Endodermal cell (in vitro differentiated cells): ENCODE measurements at regions not wholly inside any gene's neighbourhood (a gene's known extent, or its start where the extent isn't known, plus 50 kb on each side); places are given as distances from the start of the nearest gene placed in this dataset.
"Not testable (repeated sequence)": the region's sequence is repeated elsewhere in the genome, so short reads cannot be mapped to it uniquely, and the experiment has no call there.

ENCODE experiments used
- DNase-seq: peaks from one replicate; pipeline ENCODE4 v3.0.0-alpha.2; 2017
- H3K27ac ChIP-seq: 2 replicates; pipeline ENCODE4 v1.5.1; 2013; ENCODE audit warnings: mild to moderate bottlenecking, low read depth, low read length, moderate library complexity
- H3K27me3 ChIP-seq: 2 replicates; pipeline ENCODE4 v1.6.1; 2013; ENCODE audit warnings: mild to moderate bottlenecking, low read length, moderate library complexity; ENCODE audit not compliant: insufficient read depth, control insufficient read depth, poor library complexity, severe bottlenecking
- H3K36me3 ChIP-seq: 2 replicates; pipeline ENCODE4 v1.7.0; 2013; ENCODE audit warnings: mild to moderate bottlenecking, low read length, moderate library complexity; ENCODE audit not compliant: control insufficient read depth, insufficient read depth
- H3K4me1 ChIP-seq: one replicate; pipeline ENCODE4 v1.7.0; 2013; ENCODE audit warnings: low read length; ENCODE audit not compliant: control insufficient read depth, insufficient read depth
- H3K4me3 ChIP-seq: 2 replicates; pipeline ENCODE4 v1.5.1; 2013; ENCODE audit warnings: mild to moderate bottlenecking, low read length, moderate library complexity
- H3K9ac ChIP-seq: 2 replicates; pipeline ENCODE4 v1.6.1; 2013; ENCODE audit warnings: mild to moderate bottlenecking, low read length, moderate library complexity; ENCODE audit not compliant: poor library complexity, severe bottlenecking; ENCODE audit errors: extremely low read depth
- H3K9me3 ChIP-seq: 2 replicates; pipeline ENCODE4 v1.6.1; 2013; ENCODE audit warnings: mild to moderate bottlenecking, low read length, moderate library complexity; ENCODE audit not compliant: control insufficient read depth
- H3K27ac Mint-ChIP-seq: 2 replicates; pipeline ENCODE4 v1.8.0; 2020; ENCODE audit warnings: mixed read lengths
- H3K27me3 Mint-ChIP-seq: 2 replicates; pipeline ENCODE4 v1.8.0; 2021; ENCODE audit warnings: mild to moderate bottlenecking, mixed read lengths; ENCODE audit not compliant: insufficient read depth
- H3K36me3 Mint-ChIP-seq: 2 replicates; pipeline ENCODE4 v1.8.0; 2020; ENCODE audit warnings: low read depth, mixed read lengths
- H3K4me1 Mint-ChIP-seq: 2 replicates; pipeline ENCODE4 v1.8.0; 2020; ENCODE audit warnings: mixed read lengths
- H3K4me3 Mint-ChIP-seq: 2 replicates; pipeline ENCODE4 v1.8.0; 2020; ENCODE audit warnings: mild to moderate bottlenecking, moderate library complexity, mixed read lengths
- H3K9me3 Mint-ChIP-seq: 2 replicates; pipeline ENCODE4 v1.8.0; 2020; ENCODE audit warnings: mild to moderate bottlenecking, mixed read lengths
- WGBS, 2 experiments: methylation state at CpG; one replicate each; pipeline versions ENCODE4 v1.1.5 to v1.1.7; 2013; ENCODE audit warnings: missing lambda C conversion rate in 2 of 2, mixed read lengths in 1 of 2; ENCODE audit not compliant: insufficient coverage in 1 of 2, insufficient read length in 1 of 2; 5-methylcytosine and 5-hydroxymethylcytosine counted together
- TF ChIP-seq, protein P1 (sequence below): fragments of 200-600 bp; sonication (generic); conservative IDR thresholded peaks from 2 replicates; pipeline ENCODE4 v1.5.0; 2021; ENCODE audit warnings: antibody characterized with exemption, mild to moderate bottlenecking

DNA sequence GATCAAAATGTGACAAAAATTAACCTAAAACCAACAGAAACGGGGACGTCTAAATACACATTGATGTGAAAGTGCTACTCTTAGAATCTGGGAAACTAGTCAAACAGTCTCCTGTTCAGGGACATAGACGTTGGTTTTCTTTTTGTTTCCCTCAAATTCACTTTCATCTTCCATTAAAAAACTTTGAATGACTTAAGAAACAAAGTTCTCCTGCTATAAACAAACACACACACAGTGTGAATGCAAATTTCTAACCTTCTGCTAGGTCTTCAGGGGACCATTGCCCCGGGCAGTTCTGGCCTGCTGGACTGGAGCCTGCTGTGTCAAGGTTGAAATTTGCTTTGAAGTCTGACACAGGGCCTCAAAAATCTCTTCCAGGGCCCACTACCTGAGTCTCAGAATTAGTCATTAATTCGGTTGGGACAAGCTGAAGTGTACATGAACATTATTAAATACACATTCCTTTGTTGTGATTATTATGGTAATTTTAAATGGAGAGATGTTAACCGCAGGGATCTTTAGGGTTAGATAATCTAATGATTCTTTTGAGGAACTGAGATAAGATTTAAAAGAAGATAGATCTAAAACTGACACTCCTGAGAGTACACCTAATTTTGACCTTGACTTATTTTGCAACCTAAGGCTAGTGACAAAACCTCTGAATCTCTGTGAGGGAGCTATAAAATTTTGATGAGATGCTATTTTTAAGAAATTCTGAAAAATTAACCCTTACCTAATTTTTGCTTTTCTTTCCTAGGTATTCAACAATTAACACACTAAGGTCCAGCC, 1260.4 kb downstream of the ROBO1 start:
- H3K27ac Mint-ChIP-seq, result no peak overlapping the region
- TF ChIP-seq, protein P1, sequence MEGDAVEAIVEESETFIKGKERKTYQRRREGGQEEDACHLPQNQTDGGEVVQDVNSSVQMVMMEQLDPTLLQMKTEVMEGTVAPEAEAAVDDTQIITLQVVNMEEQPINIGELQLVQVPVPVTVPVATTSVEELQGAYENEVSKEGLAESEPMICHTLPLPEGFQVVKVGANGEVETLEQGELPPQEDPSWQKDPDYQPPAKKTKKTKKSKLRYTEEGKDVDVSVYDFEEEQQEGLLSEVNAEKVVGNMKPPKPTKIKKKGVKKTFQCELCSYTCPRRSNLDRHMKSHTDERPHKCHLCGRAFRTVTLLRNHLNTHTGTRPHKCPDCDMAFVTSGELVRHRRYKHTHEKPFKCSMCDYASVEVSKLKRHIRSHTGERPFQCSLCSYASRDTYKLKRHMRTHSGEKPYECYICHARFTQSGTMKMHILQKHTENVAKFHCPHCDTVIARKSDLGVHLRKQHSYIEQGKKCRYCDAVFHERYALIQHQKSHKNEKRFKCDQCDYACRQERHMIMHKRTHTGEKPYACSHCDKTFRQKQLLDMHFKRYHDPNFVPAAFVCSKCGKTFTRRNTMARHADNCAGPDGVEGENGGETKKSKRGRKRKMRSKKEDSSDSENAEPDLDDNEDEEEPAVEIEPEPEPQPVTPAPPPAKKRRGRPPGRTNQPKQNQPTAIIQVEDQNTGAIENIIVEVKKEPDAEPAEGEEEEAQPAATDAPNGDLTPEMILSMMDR, result no peak
- no peak overlapping the region for H3K4me3 Mint-ChIP-seq
- Histone ChIP-seq H3K4me3 (no peak overlapping the region), H3K9ac (no peak overlapping the region), H3K27me3 (no peaks in the 10 kb centered on the region), H3K4me1 (no peaks in the 10 kb centered on the region), H3K9me3 (no peaks in the 10 kb centered on the region), H3K27ac (no peak overlapping the region), H3K36me3 (no peaks in the 10 kb centered on the region)
- H3K36me3 Mint-ChIP-seq, result no peaks in the 10 kb centered on the region
- peaks cover 5% of the 10 kb centered on the region for H3K9me3 Mint-ChIP-seq
- WGBS, 2 experiments, result 41 to 60% methylated on average over 5 to 6 of the region's 6 CpGs
- H3K4me1 Mint-ChIP-seq, result peaks cover 15% of the 10 kb centered on the region
- DNase-seq, result no peak
- no peaks in the 10 kb centered on the region for H3K27me3 Mint-ChIP-seq

DNA sequence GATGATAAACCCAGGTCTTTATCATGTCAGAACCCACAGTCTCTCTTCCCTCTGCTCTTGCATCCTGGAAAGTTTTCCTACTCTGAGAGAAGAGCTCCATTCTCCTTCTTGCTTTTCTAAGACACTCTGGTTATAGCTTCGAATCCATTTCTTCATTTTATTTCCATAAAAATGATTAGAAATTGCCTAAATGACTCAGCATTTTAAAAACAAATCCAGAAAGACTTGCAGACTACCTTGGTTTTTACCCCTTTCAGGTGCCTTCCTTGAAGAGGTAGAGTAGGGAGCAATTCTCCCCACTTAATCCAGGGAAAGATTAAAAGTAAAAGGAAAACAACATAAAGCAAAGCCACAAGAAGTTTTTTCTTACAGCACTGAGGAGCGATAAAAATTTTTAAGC, 1256.0 kb downstream of the ROBO1 start:
- no peak overlapping the region for H3K9ac ChIP-seq
- H3K27me3 Mint-ChIP-seq, result no peaks in the 10 kb centered on the region
- no peak for DNase-seq

GRCh38 chr3:78512786-78513185, 1255.0 kb downstream of the ROBO1 start:
- not testable (repeated sequence) for H3K9me3 ChIP-seq, H3K4me1 ChIP-seq, H3K27me3 Mint-ChIP-seq, H3K27me3 ChIP-seq, H3K9me3 Mint-ChIP-seq, H3K4me3 Mint-ChIP-seq, H3K4me1 Mint-ChIP-seq, H3K27ac ChIP-seq, H3K4me3 ChIP-seq, H3K27ac Mint-ChIP-seq, DNase-seq, H3K9ac ChIP-seq, H3K36me3 Mint-ChIP-seq, H3K36me3 ChIP-seq
- 94% methylated on average over 3 of the region's 4 CpGs; no CpG with 5 or more reads in 1 of the 2 experiments for WGBS, 2 experiments

More for the DNA sequence above, 1256.0 kb downstream of the ROBO1 start:
- Histone ChIP-seq H3K4me1 (no peaks in the 10 kb centered on the region), H3K9me3 (no peaks in the 10 kb centered on the region), H3K27ac (no peak overlapping the region), H3K4me3 (no peak overlapping the region), H3K27me3 (no peaks in the 10 kb centered on the region), H3K36me3 (no peaks in the 10 kb centered on the region)
- Mint-ChIP-seq H3K9me3 (peaks cover 5% of the 10 kb centered on the region), H3K27ac (no peak overlapping the region), H3K36me3 (no peaks in the 10 kb centered on the region), H3K4me3 (no peak overlapping the region), H3K4me1 (peaks cover 8% of the 10 kb centered on the region)
- TF ChIP-seq, protein P1, result no peak
- 49 to 86% methylated on average over 1 to 2 of the region's 2 CpGs for WGBS, 2 experiments
